ENCODE measurements at regions not wholly inside any gene's neighbourhood (a gene's known extent, or its start where the extent isn't known, plus 50 kb on each side); places are given as distances from the start of the nearest gene placed in this dataset.

DNA sequence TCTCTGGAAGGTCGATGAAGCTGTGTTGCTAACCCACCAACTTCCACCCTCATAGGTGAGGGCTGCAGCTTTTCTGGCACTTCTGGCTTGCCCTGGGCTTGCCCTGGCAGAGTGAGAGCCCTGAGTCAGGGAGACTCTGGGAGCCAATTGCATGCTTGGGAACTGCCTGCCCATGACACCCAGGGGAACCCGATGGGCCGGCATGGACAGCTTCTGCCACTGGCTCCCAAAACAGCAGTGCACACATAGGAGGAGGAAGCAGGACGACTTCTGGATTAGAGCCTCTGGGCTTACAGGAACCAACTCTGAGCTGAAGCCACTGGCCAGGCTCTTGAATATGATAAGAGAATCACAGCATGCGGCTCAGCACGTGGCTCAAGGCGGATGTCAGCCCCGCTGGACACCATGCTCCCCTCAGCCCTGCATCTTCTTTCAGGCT is 135.2 kb upstream of the UNC5B start:
- TF ChIP-seq, protein P1, sequence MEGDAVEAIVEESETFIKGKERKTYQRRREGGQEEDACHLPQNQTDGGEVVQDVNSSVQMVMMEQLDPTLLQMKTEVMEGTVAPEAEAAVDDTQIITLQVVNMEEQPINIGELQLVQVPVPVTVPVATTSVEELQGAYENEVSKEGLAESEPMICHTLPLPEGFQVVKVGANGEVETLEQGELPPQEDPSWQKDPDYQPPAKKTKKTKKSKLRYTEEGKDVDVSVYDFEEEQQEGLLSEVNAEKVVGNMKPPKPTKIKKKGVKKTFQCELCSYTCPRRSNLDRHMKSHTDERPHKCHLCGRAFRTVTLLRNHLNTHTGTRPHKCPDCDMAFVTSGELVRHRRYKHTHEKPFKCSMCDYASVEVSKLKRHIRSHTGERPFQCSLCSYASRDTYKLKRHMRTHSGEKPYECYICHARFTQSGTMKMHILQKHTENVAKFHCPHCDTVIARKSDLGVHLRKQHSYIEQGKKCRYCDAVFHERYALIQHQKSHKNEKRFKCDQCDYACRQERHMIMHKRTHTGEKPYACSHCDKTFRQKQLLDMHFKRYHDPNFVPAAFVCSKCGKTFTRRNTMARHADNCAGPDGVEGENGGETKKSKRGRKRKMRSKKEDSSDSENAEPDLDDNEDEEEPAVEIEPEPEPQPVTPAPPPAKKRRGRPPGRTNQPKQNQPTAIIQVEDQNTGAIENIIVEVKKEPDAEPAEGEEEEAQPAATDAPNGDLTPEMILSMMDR (IDR thresholded peaks at IDR 0.05), result no peak
- TF ChIP-seq ZFX (IDR thresholded peaks at IDR 0.05; ENCODE audit: borderline replicate concordance), result no peak
